HCT116 (cell line): ENCODE measurements at regions not wholly inside any gene's neighbourhood (a gene's known extent, or its start where the extent isn't known, plus 50 kb on each side); places are given as distances from the start of the nearest gene placed in this dataset.

ENCODE experiments used
- CBX3 ChIP-seq: IDR thresholded peaks from 2 replicates; pipeline ENCODE4 v1.6.1; 2012; ENCODE audit warnings: low read depth
- EGR1 ChIP-seq: IDR thresholded peaks from 2 replicates; pipeline ENCODE4 v1.6.1; 2012; ENCODE audit warnings: low read depth
- EZH2phosphoT487 ChIP-seq: fragments of 200-600 bp; IDR thresholded peaks from 2 replicates; pipeline ENCODE4 v1.6.1; 2018; ENCODE audit warnings: antibody characterized with exemption, borderline replicate concordance
- JUND ChIP-seq: IDR thresholded peaks from 2 replicates; pipeline ENCODE4 v1.6.1; 2012
- POLR2A ChIP-seq: IDR thresholded peaks from 2 replicates; pipeline ENCODE4 v1.7.0; 2011; ENCODE audit warnings: borderline replicate concordance; ENCODE audit not compliant: insufficient read depth, insufficient read length; ENCODE audit errors: extremely low read depth
- RAD21 ChIP-seq: IDR thresholded peaks from 2 replicates; pipeline ENCODE4 v1.6.1; 2012; ENCODE audit warnings: low read depth, mild to moderate bottlenecking
- TF ChIP-seq, protein P1 (sequence below), 3 experiments: fragments of 200-600 bp in 1 of 3; sonication (generic) in 1 of 3; IDR thresholded peaks in 2 of 3; conservative IDR thresholded peaks in 1 of 3; 2 replicates each; pipeline ENCODE4 v1.5.1; 2012 to 2017; ENCODE audit warnings: low read depth in 2 of 3, low read length in 2 of 3, antibody characterized with exemption in 1 of 3, borderline replicate concordance in 1 of 3, control low read depth in 1 of 3, mild to moderate bottlenecking in 1 of 3, mixed read lengths in 1 of 3, mixed run types in 1 of 3, moderate library complexity in 1 of 3; ENCODE audit not compliant: insufficient read depth in 1 of 3
- TF ChIP-seq, protein P2 (sequence below): IDR thresholded peaks from 2 replicates; pipeline ENCODE4 v1.6.1; 2012

DNA sequence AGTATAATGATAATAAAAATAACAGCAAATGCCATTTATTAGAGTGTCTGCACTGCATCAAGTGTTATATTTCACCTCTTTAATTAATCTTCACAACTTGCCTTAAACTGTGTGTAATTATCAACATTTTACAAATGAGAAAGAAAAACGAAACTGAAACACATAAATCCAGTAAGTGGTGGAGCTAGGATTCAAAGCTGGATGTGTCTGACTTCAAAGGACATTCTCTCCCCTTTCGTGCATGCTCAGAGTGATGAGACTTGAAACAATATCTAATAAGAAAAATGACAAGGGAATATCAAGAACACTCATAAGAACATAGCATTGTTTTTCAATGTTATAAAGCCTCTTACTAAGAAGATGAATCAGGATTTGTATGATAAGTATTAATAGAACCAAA, 78.8 kb downstream of the DUSP6 start:
- TF ChIP-seq JUND (no peak), RAD21 (no peak), POLR2A (no peak), EZH2phosphoT487 (no peak), CBX3 (no peak), EGR1 (no peak)
- TF ChIP-seq, protein P1, sequence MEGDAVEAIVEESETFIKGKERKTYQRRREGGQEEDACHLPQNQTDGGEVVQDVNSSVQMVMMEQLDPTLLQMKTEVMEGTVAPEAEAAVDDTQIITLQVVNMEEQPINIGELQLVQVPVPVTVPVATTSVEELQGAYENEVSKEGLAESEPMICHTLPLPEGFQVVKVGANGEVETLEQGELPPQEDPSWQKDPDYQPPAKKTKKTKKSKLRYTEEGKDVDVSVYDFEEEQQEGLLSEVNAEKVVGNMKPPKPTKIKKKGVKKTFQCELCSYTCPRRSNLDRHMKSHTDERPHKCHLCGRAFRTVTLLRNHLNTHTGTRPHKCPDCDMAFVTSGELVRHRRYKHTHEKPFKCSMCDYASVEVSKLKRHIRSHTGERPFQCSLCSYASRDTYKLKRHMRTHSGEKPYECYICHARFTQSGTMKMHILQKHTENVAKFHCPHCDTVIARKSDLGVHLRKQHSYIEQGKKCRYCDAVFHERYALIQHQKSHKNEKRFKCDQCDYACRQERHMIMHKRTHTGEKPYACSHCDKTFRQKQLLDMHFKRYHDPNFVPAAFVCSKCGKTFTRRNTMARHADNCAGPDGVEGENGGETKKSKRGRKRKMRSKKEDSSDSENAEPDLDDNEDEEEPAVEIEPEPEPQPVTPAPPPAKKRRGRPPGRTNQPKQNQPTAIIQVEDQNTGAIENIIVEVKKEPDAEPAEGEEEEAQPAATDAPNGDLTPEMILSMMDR (IDR thresholded peaks at IDR 0.05 in 2 of 3, conservative IDR thresholded peaks at IDR 0.05 in 1 of 3; ENCODE audit: borderline replicate concordance in 1 of 3, insufficient read depth in 1 of 3, low read depth in 2 of 3, low read length in 2 of 3) = no peak
- TF ChIP-seq, protein P2, sequence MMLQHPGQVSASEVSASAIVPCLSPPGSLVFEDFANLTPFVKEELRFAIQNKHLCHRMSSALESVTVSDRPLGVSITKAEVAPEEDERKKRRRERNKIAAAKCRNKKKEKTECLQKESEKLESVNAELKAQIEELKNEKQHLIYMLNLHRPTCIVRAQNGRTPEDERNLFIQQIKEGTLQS = no peak
